GM12891 (cell line): ENCODE measurements at regions not wholly inside any gene's neighbourhood (a gene's known extent, or its start where the extent isn't known, plus 50 kb on each side); places are given as distances from the start of the nearest gene placed in this dataset.

Source experiments
- DNase-seq: peaks from one replicate; pipeline ENCODE4 v3.0.0; 2011; ENCODE audit warnings: low spot score; ENCODE audit not compliant: insufficient read length
- FAIRE-seq: peaks from 2 replicates; lab custom pipeline; 2011; peaks lifted over from hg19 to GRCh38; lab: Jason Lieb, UNC
- PAX5 ChIP-seq: IDR thresholded peaks from 2 replicates; pipeline ENCODE4 v1.6.1; 2011; ENCODE audit warnings: low read length, moderate library complexity, mild to moderate bottlenecking; ENCODE audit not compliant: insufficient read depth, severe bottlenecking
- POLR2A ChIP-seq: IDR thresholded peaks from 2 replicates; pipeline ENCODE4 v1.6.1; 2011; ENCODE audit warnings: low read depth, low read length, control low read depth
- POLR2AphosphoS5 ChIP-seq: IDR thresholded peaks from 2 replicates; pipeline ENCODE4 v1.6.1; 2011; ENCODE audit warnings: low read depth, low read length, control low read depth
- POU2F2 ChIP-seq: IDR thresholded peaks from 2 replicates; pipeline ENCODE4 v1.6.1; 2011; ENCODE audit warnings: low read depth, mild to moderate bottlenecking, control low read depth, low read length, moderate library complexity
- SPI1 ChIP-seq: IDR thresholded peaks from 2 replicates; pipeline ENCODE4 v1.6.1; 2011; ENCODE audit warnings: low read depth, low read length, control low read depth
- TAF1 ChIP-seq: IDR thresholded peaks from 2 replicates; pipeline ENCODE4 v1.6.1; 2011; ENCODE audit warnings: low read depth, low read length, control low read depth

- DNase-seq (no peak), FAIRE-seq (no peak)
- TF ChIP-seq SPI1 (no peak), PAX5 (no peak), TAF1 (no peak), POLR2A (no peak), POLR2AphosphoS5 (no peak), POU2F2 (no peak)
These were observed 863.2 kb downstream of the LRFN5 start for GRCh38 chr14:42469637-42470426.

GRCh38 chr14:42460673-42461072 lies 854.0 kb downstream of the LRFN5 start:
- no peak for DNase-seq
- FAIRE-seq: no peak
- TF ChIP-seq POU2F2 (no peak), POLR2AphosphoS5 (no peak), PAX5 (no peak), SPI1 (no peak), TAF1 (no peak), POLR2A (no peak)

DNA sequence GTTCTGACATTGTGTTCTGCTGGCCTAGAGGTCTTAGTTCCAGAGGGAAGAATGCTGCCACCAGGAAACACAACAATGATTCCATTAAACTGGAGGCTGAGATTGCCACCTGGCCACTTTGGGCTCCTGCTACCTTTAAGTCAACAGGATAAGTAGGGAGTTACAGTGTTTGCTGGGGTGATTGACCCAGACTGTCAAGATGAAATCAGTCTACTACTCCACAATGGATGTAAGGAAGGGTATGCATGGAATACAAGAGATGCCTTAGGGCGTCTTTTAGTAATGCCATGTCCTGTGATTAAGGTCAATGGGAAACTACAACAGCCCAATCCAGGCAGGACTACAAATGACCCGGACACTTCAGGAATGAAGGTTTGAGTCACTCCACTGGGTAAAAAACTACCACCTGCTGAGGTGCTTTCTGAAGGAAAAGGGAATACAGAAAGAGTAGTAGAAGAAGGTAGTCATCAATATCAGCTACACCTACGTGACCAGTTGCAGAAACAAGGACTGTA lies 852.6 kb downstream of the LRFN5 start:
- FAIRE-seq (no peak), DNase-seq (no peak)
- TF ChIP-seq TAF1: no peak
- no peak for TF ChIP-seq POLR2A
- TF ChIP-seq PAX5: no peak
- no peak for TF ChIP-seq POU2F2
- TF ChIP-seq POLR2AphosphoS5: no peak
- TF ChIP-seq SPI1: no peak

DNA sequence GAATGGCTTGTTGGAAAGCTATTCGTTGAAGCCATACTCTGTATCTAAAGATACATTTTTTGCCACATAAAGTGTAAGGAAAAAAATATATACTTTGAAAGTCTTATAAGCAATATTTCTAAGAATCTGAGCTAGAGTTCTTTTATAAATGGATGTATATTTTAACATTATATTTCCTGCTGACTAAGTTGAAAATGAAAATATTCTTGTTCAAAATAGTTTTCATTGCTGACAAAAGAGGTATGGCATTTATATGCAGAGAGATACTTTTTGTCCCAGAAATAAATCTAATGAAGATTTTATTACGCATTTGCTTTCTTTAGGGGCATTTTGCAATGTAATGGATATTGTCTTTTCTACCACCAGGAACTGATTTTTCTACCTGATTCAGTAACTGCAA lies 834.9 kb downstream of the LRFN5 start:
- TF ChIP-seq POU2F2 (no peak), SPI1 (no peak), POLR2A (no peak), TAF1 (no peak), POLR2AphosphoS5 (no peak), PAX5 (no peak)
- DNase-seq (no peak), FAIRE-seq (no peak)

DNA sequence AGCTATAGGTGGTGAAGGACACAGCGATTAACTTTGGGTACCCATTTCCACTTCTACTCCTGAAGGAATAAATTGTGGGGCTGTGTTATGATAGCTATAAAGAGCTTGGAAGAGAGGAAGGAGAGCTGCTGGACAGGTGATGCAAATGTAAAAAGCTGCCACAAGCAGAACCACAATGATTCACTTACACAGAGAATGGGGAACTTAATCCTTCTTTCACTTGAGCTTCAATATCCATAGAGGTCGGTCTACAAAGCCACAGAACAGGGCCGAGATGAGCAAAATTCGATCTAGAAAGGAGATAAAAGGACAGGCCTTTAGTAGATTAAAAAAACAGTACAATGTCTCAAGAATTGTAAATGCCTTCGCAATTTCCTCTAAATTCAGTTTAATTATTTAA lies 831.1 kb downstream of the LRFN5 start:
- TF ChIP-seq POU2F2 (no peak), TAF1 (no peak), POLR2AphosphoS5 (no peak), SPI1 (no peak), PAX5 (no peak), POLR2A (no peak)
- FAIRE-seq: no peak
- no peak for DNase-seq

DNA sequence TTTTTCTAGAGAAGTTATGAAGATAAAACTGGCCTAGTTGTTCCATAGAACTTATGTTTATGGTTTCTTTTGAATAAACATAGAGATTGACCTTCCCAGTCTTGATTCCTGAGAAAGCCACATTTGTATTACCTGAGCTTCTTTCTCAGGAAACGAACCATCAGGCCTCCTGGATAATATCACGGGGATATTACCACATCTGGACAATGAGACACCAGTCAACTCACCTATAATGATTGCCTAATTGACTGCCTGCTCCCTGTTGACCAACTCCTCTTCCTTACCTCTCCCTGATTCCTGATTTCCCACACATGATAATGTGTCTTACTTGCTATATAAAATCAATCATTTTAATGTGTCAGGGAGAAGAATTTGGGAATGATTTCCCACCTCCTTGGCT lies 822.7 kb downstream of the LRFN5 start:
- DNase-seq (no peak), FAIRE-seq (peak; percentile 23)
- TF ChIP-seq POLR2AphosphoS5 (no peak), POU2F2 (no peak), TAF1 (no peak), POLR2A (no peak), SPI1 (no peak), PAX5 (no peak)

GRCh38 chr14:42428996-42429395 lies 822.3 kb downstream of the LRFN5 start:
- no peak for TF ChIP-seq POLR2AphosphoS5
- peak; percentile 65; the same call in 1 of the 2 replicates for TF ChIP-seq SPI1
- TF ChIP-seq PAX5: no peak
- no peak for TF ChIP-seq TAF1
- TF ChIP-seq POU2F2: peak; percentile 98
- no peak for TF ChIP-seq POLR2A
- no peak for DNase-seq
- FAIRE-seq: peak; percentile 78

- TF ChIP-seq SPI1: no peak
- no peak for TF ChIP-seq PAX5
- TF ChIP-seq POLR2AphosphoS5: no peak
- no peak for TF ChIP-seq TAF1
- no peak for TF ChIP-seq POLR2A
- no peak for TF ChIP-seq POU2F2
- FAIRE-seq: no peak
- no peak for DNase-seq
These were observed 817.8 kb downstream of the LRFN5 start for GRCh38 chr14:42424501-42424900.

- DNase-seq (no peak), FAIRE-seq (no peak)
- no peak for TF ChIP-seq POLR2AphosphoS5
- no peak for TF ChIP-seq POLR2A
- TF ChIP-seq SPI1: no peak
- TF ChIP-seq POU2F2: no peak
- TF ChIP-seq TAF1: no peak
- TF ChIP-seq PAX5: no peak
These were observed 814.9 kb downstream of the LRFN5 start for GRCh38 chr14:42421377-42422078.
